Glutamatergic neuron (in vitro differentiated cells): ENCODE measurements at regions not wholly inside any gene's neighbourhood (a gene's known extent, or its start where the extent isn't known, plus 50 kb on each side); places are given as distances from the start of the nearest gene placed in this dataset.
"Not testable (repeated sequence)": the region's sequence is repeated elsewhere in the genome, so short reads cannot be mapped to it uniquely, and the experiment has no call there.

ENCODE experiments used
- DNase-seq: peaks from one replicate; pipeline ENCODE4 v3.0.0; 2022
- H3K27ac Mint-ChIP-seq: one replicate; pipeline ENCODE4 v1.8.0; 2020; ENCODE audit warnings: mild to moderate bottlenecking, mixed read lengths, inconsistent platforms; ENCODE audit not compliant: unreplicated experiment
- H3K27me3 Mint-ChIP-seq: one replicate; pipeline ENCODE4 v1.8.0; 2020; ENCODE audit warnings: mild to moderate bottlenecking, moderate library complexity, mixed read lengths, inconsistent platforms; ENCODE audit not compliant: unreplicated experiment
- H3K36me3 Mint-ChIP-seq: one replicate; pipeline ENCODE4 v1.8.0; 2020; ENCODE audit warnings: mild to moderate bottlenecking, mixed read lengths, inconsistent platforms; ENCODE audit not compliant: unreplicated experiment
- H3K4me1 Mint-ChIP-seq: one replicate; pipeline ENCODE4 v1.8.0; 2020; ENCODE audit warnings: mild to moderate bottlenecking, low read depth, mixed read lengths, inconsistent platforms; ENCODE audit not compliant: unreplicated experiment
- H3K4me3 Mint-ChIP-seq: one replicate; pipeline ENCODE4 v1.8.0; 2020; ENCODE audit warnings: mild to moderate bottlenecking, mixed read lengths, inconsistent platforms; ENCODE audit not compliant: unreplicated experiment
- H3K9me3 Mint-ChIP-seq: one replicate; pipeline ENCODE4 v1.8.0; 2020; ENCODE audit warnings: mild to moderate bottlenecking, moderate library complexity, mixed read lengths, inconsistent platforms; ENCODE audit not compliant: unreplicated experiment
- TF ChIP-seq, protein P1 (sequence below): fragments of 200-600 bp; sonication (generic); IDR thresholded peaks from one replicate; pipeline ENCODE4 v1.5.0; 2021; ENCODE audit not compliant: partially characterized antibody, unreplicated experiment

DNA sequence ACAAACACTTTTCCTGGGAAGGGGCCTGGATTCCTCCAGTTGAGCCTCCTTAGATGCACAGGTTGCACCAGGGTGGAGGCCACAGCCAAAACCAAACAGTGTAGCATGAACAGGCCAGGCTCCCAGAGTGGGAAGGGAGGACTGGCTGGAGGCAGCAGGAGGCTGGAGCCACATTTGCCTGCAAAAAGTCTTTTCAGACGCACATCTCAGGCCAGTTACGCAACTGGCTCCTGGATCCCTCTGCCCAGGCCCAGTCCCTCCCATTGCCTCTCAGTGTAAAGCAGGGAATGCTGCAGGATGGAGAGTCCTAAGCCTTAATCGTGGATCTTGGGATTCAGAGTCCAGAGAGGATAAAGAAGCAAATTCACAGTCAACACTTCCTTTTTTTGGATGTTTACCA lies 305.1 kb upstream of the PLGLB1 start:
- not testable (repeated sequence) for H3K27ac Mint-ChIP-seq, H3K9me3 Mint-ChIP-seq, H3K4me3 Mint-ChIP-seq, H3K4me1 Mint-ChIP-seq, DNase-seq, H3K36me3 Mint-ChIP-seq, H3K27me3 Mint-ChIP-seq

DNA sequence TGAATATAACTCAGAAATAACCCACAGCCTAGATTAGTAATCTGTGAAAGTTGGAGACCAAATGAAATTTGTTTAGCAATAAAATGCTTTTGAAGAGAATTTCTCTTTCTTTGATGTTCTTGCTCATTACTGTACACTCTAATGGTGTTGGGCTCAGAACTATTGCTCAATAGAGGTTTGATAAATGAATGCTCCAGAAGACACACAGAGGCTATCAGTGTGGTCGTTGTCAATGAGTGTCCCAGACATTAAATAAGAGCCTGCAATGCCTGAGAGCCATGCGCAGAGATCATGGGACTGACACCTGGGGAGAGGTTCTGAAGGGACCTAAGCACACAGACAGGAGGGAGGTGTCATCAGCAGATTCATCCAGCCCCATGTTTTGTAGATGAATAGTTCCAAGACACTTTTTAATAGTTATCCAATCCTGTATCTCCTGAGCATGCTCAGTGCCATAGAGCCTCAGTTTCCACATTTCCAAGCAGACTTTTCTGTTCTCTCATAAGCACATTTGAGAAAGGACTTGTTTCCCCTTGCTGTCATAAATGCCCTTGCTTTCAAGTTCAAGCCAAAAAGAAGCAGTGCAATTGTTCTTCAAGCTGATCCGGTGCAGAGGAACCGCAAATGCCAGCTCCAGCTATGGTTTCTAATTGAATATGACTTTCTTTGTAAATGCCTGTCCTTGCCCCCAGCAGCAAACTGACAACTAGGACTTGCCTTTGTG lies 306.2 kb upstream of the PLGLB1 start:
- DNase-seq, H3K9me3 Mint-ChIP-seq, H3K36me3 Mint-ChIP-seq, H3K4me1 Mint-ChIP-seq, H3K27ac Mint-ChIP-seq, H3K4me3 Mint-ChIP-seq, H3K27me3 Mint-ChIP-seq: not testable (repeated sequence)

DNA sequence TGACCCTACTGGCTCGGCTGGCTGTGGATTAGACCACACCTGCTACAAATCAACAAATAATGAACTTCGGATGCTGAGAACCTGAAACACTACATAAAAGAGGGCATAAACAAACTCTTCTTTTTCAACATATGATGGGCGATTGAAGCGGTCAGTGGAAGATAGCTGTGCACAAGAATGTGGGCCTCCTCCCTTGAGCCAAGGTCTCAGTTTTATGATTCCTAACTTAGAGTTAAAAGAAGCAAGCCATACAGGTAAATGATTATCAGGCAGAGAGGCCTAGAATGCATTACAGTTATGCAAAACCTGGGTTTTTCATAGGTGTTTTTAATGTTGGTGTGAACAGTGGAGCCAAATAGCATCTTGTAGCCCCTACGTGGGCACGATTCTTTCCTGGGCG lies 307.9 kb upstream of the PLGLB1 start:
- not testable (repeated sequence) for H3K4me1 Mint-ChIP-seq, H3K27ac Mint-ChIP-seq, DNase-seq, H3K4me3 Mint-ChIP-seq, H3K36me3 Mint-ChIP-seq, H3K9me3 Mint-ChIP-seq, H3K27me3 Mint-ChIP-seq

DNA sequence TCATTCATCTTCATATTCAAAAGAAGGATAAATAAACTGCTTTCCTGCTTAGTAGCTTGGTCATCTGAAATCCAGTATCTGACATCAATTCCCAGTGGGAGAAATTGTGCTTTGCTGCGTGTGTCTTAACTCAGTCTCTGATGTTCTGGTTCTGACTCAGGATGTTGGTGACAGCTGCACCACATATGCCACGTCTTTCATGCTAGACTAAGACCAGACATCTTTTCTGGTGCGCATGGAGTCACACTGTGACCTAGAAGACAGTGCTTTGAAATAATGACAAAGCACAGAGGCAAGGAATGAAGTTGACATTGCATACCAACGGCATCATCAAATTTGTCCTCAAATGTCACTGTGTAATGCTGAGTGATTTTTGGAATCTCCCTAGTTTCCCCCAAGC lies 308.8 kb upstream of the PLGLB1 start:
- not testable (repeated sequence) for H3K9me3 Mint-ChIP-seq, H3K4me1 Mint-ChIP-seq, DNase-seq, H3K27me3 Mint-ChIP-seq, H3K36me3 Mint-ChIP-seq
- Mint-ChIP-seq H3K27ac (peak overlapping the region; percentile 90), H3K4me3 (peak overlapping the region; percentile 13)

DNA sequence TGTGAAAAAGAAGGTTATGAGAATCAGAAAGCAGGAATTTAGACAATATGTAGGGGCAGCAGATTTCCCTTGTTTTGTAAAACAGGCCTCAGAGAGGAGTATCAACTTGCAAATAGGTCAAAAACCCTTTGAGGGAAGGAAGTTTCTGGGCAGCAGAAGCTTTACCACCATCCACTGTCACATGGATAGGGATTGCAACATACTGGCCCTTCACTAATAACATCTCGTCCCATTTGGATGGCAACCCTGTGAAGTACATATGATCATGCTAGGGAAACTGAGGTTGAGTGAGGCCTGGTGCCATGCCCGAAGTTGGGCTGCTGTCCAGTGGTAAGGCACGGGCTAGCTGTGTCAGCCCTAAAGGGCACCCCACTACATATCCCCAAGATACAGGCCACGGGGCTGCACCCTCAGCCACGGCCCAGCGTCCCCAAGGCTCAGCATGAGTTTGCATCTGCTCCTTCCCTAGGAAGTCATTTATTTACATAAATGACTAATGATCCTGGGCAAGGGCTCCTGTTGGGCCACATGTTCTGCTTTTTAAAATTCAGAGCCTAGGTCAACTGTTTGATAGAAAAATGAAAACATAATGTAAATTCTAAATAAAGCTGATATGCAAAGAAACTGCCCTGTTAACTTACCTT lies 310.4 kb upstream of the PLGLB1 start:
- not testable (repeated sequence) for H3K27ac Mint-ChIP-seq, H3K9me3 Mint-ChIP-seq, H3K36me3 Mint-ChIP-seq, H3K27me3 Mint-ChIP-seq, DNase-seq, H3K4me1 Mint-ChIP-seq, H3K4me3 Mint-ChIP-seq

DNA sequence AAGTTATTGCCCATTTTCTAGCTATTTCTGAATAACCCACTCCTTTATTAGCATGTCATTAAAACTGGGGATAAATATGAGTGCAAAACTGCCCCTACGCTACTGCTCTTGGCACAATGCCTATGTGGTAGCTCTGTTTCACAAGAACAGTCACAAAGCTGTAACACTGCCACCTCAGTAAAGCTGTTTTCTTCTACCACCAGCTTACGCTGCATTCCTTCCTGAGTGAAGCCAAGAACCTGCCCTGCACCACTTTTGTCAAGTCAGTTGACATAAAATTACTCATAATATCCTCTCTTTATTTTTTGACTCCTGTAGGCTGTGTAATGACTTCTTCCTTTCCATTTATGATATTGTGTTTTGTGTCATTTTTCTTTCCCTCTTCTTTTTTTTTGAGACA lies 313.2 kb upstream of the PLGLB1 start:
- not testable (repeated sequence) for H3K9me3 Mint-ChIP-seq, H3K4me1 Mint-ChIP-seq, DNase-seq, H3K27ac Mint-ChIP-seq, H3K4me3 Mint-ChIP-seq, H3K27me3 Mint-ChIP-seq, H3K36me3 Mint-ChIP-seq

DNA sequence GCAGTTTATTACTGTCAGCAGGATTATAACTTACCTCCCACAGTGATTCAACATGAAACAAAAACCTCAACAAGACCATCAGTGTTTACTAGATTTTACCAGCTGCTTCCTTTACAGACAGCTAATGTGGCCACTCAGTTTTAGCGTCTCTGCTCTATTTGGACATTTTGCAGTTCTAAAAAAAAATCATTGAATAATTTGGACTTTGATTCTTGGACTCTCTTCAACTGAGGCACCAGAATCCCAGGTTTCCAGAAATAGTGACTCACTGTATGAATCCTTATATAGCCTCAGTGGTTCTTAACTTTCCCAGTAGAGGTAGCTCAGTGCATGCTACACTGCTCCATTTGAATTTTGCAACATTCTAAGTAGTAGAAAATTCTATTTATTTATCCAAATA lies 317.4 kb upstream of the PLGLB1 start:
- not testable (repeated sequence) for H3K36me3 Mint-ChIP-seq, DNase-seq, H3K4me1 Mint-ChIP-seq, H3K9me3 Mint-ChIP-seq, H3K27me3 Mint-ChIP-seq, H3K27ac Mint-ChIP-seq, H3K4me3 Mint-ChIP-seq

DNA sequence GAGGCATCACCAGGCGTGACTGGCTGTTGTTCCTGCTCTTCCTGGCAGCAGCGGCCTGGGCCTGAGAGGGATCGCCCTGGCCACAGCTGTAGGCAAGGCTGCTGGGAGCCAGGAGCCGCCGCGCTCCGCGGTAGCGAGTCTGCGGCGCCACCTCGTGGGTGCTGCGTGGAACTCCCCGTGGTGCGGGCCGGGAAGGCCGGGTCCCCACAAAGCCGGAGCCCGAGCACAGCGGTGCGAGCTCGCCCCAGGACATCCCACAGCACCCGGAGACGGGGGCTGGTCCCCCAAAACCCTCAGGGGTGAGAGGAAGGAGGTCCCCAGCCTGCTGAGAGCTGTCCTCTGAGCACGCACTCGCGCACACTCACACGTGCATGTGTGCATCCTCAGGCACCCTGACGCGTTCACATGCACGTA lies 320.0 kb upstream of the PLGLB1 start:
- H3K27ac Mint-ChIP-seq, H3K27me3 Mint-ChIP-seq, H3K4me1 Mint-ChIP-seq, H3K36me3 Mint-ChIP-seq, H3K4me3 Mint-ChIP-seq, H3K9me3 Mint-ChIP-seq: not testable (repeated sequence)
- TF ChIP-seq, protein P1, sequence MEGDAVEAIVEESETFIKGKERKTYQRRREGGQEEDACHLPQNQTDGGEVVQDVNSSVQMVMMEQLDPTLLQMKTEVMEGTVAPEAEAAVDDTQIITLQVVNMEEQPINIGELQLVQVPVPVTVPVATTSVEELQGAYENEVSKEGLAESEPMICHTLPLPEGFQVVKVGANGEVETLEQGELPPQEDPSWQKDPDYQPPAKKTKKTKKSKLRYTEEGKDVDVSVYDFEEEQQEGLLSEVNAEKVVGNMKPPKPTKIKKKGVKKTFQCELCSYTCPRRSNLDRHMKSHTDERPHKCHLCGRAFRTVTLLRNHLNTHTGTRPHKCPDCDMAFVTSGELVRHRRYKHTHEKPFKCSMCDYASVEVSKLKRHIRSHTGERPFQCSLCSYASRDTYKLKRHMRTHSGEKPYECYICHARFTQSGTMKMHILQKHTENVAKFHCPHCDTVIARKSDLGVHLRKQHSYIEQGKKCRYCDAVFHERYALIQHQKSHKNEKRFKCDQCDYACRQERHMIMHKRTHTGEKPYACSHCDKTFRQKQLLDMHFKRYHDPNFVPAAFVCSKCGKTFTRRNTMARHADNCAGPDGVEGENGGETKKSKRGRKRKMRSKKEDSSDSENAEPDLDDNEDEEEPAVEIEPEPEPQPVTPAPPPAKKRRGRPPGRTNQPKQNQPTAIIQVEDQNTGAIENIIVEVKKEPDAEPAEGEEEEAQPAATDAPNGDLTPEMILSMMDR, result peak; percentile 70
- DNase-seq, result peak; percentile 78

DNA sequence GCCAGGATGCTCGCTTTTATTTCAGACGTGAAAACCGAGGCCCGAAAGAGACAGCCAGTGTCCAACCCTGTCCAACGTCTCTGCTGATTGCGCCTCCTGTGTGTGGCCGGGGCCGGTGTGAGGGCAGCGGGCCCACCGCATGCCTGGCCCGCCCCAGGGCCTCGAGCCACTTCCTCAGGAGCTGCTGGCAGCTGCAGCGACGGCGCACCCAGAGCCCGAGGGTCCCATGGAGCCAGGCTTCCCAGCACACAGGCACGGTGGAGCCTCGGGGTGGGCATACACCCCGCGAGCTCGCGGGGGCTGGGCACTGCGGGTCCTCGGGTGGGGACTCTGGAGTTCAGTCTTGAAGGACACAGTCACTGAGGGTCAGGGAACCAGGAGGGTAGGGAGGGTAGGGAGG lies 320.5 kb upstream of the PLGLB1 start:
- peak; percentile 17 for DNase-seq
- not testable (repeated sequence) for H3K4me3 Mint-ChIP-seq

DNA sequence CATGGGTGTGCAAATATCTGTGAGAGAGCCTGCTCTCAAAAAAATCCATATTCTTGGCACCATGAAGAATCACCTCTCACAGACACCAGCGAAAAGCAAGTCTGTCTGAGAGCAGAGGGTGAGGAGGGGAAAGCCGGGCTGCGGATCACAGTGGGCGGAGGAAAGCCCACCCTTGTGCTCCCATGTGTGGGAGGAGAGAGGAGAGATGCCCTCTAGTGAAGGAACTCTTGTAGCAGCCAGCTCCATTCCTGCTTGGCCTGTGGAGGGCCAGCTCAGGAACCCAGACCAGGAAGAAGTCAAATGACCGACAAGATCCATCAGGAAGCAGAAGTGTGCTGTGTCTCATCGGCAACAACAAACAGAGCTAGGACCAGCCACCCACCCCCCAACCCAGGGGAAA lies 321.7 kb upstream of the PLGLB1 start:
- H3K4me3 Mint-ChIP-seq, H3K36me3 Mint-ChIP-seq, H3K27ac Mint-ChIP-seq, H3K27me3 Mint-ChIP-seq, H3K4me1 Mint-ChIP-seq, H3K9me3 Mint-ChIP-seq: not testable (repeated sequence)
- DNase-seq, result peak; percentile 21

More for the DNA sequence above, 320.5 kb upstream of the PLGLB1 start:
- H3K36me3 Mint-ChIP-seq, H3K4me1 Mint-ChIP-seq, H3K27me3 Mint-ChIP-seq, H3K9me3 Mint-ChIP-seq, H3K27ac Mint-ChIP-seq: not testable (repeated sequence)

DNA sequence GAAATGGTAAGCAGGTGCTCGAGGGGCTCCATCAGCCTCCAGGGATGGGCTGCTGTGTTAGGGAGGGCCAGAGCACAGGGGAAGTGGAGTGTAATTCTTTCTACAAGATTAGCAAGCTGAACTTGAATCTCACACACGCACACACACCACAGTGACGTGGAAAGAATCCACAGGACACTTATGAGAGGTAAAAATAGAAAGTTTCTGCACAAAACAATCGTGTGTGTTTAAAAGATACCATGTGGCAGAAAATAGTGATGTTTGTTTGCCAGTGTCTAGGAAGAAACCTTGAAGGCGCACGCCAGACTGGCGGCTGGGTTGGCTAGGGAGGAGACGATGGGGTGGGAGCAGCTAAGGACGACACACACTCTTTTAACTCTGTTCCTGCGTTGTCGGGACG lies 323.6 kb upstream of the PLGLB1 start:
- H3K4me1 Mint-ChIP-seq, H3K4me3 Mint-ChIP-seq, H3K36me3 Mint-ChIP-seq, H3K9me3 Mint-ChIP-seq, DNase-seq, H3K27ac Mint-ChIP-seq, H3K27me3 Mint-ChIP-seq: not testable (repeated sequence)

DNA sequence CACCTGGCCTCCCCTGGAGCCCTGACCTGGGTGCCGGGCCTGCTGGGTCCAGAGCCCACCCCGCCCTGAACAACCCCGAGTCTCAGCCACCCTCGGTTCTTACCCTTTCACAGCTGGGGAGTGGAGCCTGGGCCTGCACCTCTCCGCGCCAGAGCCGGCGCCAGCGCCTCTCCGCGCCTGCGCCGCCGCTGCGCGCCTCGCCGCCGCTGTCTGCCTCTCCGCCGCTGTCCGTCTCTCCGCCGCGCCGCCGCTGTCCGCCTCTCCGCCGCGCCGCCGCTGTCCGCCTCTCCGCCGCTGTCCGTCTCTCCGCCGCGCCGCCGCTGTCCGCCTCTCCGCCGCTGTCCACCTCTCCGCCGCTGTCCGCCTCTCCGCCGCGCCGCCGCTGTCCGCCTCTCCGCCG lies 326.9 kb upstream of the PLGLB1 start:
- H3K27ac Mint-ChIP-seq, H3K36me3 Mint-ChIP-seq, H3K4me1 Mint-ChIP-seq, H3K9me3 Mint-ChIP-seq, H3K27me3 Mint-ChIP-seq: not testable (repeated sequence)
- DNase-seq, result peak; percentile 33
- H3K4me3 Mint-ChIP-seq, result peak overlapping the region; percentile 49
